Astrocyte of the cerebellum (primary cell): ENCODE measurements at regions not wholly inside any gene's neighbourhood (a gene's known extent, or its start where the extent isn't known, plus 50 kb on each side); places are given as distances from the start of the nearest gene placed in this dataset.

Experiments
- DNase-seq: peaks from one replicate; pipeline ENCODE4 v3.0.0-alpha.2; 2011; ENCODE audit warnings: low read depth
- H3K4me3 ChIP-seq: 2 replicates; pipeline ENCODE4 v1.5.1; 2011; ENCODE audit warnings: mild to moderate bottlenecking, low read depth, low read length, moderate library complexity
- in situ Hi-C: cut with HindIII; loops from 2 replicates; pipeline ENCODE4 v1.10.0; 2017; ENCODE audit warnings: low sequenced_read_pairs
- TF ChIP-seq, protein P1 (sequence below): IDR thresholded peaks from 2 replicates; pipeline ENCODE4 v1.5.1; 2012; ENCODE audit warnings: low read length, low read depth, moderate library complexity, mild to moderate bottlenecking; ENCODE audit errors: missing control alignments

DNA sequence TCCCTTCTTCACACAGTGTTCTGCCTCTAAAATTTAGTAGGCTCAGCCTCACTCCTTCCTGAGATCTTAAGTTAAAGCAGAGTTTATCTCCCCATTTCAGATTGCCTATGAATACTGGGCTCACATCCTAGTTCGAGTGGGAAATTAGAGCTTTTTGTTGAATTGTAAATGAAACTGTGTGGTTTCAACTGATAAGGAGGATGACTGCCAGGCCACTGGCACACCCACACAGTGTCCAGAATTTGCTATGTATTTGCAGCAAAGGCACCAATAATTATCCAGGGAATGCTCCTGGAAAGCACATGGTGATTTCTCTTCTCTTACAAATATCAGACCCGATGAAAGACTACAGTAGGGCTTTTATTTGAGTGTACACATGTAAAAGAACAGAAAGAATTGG is 308.1 kb upstream of the COL8A1 start:
- H3K4me3 ChIP-seq, result no peak overlapping the region
- TF ChIP-seq, protein P1, sequence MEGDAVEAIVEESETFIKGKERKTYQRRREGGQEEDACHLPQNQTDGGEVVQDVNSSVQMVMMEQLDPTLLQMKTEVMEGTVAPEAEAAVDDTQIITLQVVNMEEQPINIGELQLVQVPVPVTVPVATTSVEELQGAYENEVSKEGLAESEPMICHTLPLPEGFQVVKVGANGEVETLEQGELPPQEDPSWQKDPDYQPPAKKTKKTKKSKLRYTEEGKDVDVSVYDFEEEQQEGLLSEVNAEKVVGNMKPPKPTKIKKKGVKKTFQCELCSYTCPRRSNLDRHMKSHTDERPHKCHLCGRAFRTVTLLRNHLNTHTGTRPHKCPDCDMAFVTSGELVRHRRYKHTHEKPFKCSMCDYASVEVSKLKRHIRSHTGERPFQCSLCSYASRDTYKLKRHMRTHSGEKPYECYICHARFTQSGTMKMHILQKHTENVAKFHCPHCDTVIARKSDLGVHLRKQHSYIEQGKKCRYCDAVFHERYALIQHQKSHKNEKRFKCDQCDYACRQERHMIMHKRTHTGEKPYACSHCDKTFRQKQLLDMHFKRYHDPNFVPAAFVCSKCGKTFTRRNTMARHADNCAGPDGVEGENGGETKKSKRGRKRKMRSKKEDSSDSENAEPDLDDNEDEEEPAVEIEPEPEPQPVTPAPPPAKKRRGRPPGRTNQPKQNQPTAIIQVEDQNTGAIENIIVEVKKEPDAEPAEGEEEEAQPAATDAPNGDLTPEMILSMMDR, result no peak
- DNase-seq, result peak; percentile 23
- in situ Hi-C loops, result no loop called here

DNA sequence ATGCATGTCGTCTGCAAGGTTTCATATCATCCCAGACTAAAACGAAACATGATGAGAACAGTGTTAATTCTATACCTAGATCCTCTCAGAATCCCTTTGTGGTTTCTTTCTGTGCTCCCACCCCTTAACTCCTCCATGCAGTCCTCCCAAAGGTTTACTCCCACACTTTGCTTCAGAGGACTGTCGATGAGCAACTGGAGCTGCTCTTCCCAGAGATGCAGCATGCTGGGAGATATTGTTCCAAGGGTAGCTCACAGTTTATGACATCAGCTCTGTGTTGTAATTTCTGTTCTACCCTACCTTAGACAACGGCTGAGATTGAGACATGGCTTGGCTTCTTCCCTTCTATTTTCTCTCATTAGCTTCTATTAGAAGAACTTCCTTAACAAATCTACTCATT is 313.0 kb upstream of the COL8A1 start:
- DNase-seq, result no peak
- in situ Hi-C loops, result no loop called here

DNA sequence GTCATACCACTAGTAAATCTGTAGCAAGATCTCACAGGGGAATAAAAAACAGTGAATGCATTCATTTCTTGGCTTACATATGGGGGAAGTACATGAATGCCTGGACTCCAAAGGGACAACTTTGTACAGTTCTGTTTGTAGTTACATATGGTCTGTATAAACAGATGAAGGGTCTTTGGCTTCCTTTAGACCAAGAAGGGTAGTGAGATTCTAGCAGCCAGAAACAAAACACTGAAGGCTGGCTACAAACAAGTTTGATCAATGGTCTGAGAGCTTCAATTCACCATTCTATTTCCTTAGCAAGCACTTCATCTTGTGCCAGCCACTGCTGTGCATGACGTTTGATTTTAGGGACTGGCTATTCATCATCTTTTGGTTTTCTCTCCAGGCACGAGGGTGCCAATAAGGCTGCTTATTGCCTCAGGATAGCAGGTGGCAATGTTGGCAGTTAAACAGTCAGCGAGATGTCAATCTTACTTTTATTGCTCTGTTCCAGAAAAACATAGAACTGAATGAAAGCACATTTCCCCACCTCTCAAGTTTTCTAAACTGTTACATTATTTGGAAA is 313.7 kb upstream of the COL8A1 start:
- no peak for DNase-seq
- no peak overlapping the region for H3K4me3 ChIP-seq
- in situ Hi-C loops, result no loop called here
- TF ChIP-seq, protein P1, result no peak

More for the DNA sequence above, 313.0 kb upstream of the COL8A1 start:
- H3K4me3 ChIP-seq, result no peak overlapping the region
- TF ChIP-seq, protein P1, result no peak

- no peak overlapping the region for H3K4me3 ChIP-seq
- in situ Hi-C loops, result no loop called here
- TF ChIP-seq, protein P1, result no peak
- no peak for DNase-seq
These were observed 314.5 kb upstream of the COL8A1 start for GRCh38 chr3:99323940-99324339.

DNA sequence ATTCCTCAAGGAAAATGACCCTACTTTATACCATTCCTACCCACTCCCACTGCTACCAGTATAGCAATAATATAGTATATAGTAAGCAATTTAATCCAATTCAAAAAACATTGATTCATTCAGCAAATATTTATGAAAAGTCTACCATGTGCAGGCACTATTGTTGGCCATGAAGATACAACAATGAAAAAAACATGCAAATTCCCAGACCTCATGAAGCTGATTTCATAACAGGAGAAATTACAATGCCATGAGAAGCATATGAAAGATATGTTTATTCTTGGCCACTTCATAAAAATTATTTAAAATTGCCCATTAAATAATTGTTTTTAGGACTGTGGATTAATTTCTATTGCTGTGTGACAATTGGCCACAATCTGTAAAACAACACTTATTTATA is 315.8 kb upstream of the COL8A1 start:
- TF ChIP-seq, protein P1, result no peak
- in situ Hi-C loops, result no loop called here
- DNase-seq, result no peak
- H3K4me3 ChIP-seq, result no peak overlapping the region

DNA sequence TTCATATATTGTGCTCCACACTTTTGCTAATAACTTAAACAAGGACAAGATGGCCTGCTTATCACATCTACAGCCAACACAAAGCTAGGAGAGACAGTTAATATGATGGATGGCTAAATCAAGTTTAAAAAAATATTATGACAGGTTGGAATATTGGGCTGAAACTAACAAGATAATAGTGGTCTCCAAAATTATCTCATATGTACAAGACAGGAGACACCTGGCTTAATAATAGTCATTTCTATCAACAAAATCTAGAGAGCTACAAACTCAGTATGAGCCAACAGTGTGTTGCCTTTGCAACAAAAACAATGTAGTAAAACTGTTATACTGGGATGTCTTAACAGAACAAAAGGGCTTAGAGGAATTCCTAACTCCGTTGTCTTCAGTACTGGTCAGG is 317.1 kb upstream of the COL8A1 start:
- in situ Hi-C loops, result no loop called here
- no peak overlapping the region for H3K4me3 ChIP-seq
- TF ChIP-seq, protein P1, result no peak
- DNase-seq, result no peak

- no peak overlapping the region for H3K4me3 ChIP-seq
- TF ChIP-seq, protein P1, result no peak
- peak; percentile 85 for DNase-seq
- in situ Hi-C loops, result no loop called here
These were observed 318.4 kb upstream of the COL8A1 start for GRCh38 chr3:99319961-99320360.
